Testis (tissue), 2 donors: ENCODE measurements at regions not wholly inside any gene's neighbourhood (a gene's known extent, or its start where the extent isn't known, plus 50 kb on each side); places are given as distances from the start of the nearest gene placed in this dataset.

Experiments used
- CTCF ChIP-seq, 3 experiments: fragments of 450-650 bp in 2 of 3; fragments of 200-600 bp in 1 of 3; sonication (generic) in 1 of 3; IDR thresholded peaks; one replicate each; pipeline ENCODE4 v1.5.1; 2016 to 2019; ENCODE audit warnings: antibody characterized with exemption in 3 of 3, mild to moderate bottlenecking in 2 of 3, moderate library complexity in 1 of 3
- POLR2A ChIP-seq: fragments of 450-650 bp; IDR thresholded peaks from one replicate; pipeline ENCODE4 v1.6.1; 2017; ENCODE audit warnings: antibody characterized with exemption, mild to moderate bottlenecking, moderate library complexity

DNA sequence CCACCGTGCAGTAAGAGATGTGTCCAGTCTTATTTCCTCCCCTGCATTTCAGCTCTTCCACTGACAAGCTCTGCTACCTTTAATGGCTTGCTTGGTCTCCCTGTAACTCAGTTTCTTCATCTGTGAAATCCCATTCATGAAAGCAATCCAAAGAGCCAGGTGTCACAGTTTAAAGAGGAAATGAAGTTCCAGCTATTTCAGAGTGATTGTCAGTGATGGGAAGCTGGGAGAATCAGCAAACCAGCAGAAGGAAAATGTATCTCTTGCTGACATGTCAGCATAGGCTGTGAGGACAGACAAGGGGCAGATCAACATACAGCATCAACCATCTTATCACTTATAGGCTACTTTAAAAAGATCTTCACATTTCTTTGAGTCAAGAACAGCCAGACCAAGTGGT lies 445.3 kb downstream of the ADRA2A start:
- TF ChIP-seq CTCF (IDR thresholded peaks at IDR 0.05) (no peak), POLR2A (no peak)
